ENCODE measurements at regions not wholly inside any gene's neighbourhood (a gene's known extent, or its start where the extent isn't known, plus 50 kb on each side); places are given as distances from the start of the nearest gene placed in this dataset.

DNA sequence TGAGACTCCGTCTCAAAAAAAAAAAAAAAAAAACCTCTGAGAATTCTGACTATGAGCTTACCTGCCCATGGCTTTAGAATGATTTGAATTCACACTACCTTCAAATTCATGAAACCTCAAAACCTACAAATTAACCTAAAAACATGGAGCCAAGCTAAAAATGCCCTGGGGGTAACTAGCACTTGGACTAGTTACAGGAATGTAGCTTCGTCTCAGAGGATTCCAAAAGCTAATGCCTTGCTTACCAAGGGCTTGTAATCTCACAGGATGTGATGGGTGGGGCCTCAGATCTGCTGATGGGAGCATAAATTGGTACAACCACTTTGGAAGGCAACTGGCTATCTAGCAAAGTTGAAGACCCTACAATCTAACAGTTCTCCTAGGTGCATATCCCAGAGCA, 79.4 kb upstream of the SPRY1 start:
- no peaks in the 10 kb centered on the region for H3K36me3 ChIP-seq (replicated peaks in 1 of 2; ENCODE audit: insufficient read depth in 1 of 2, low read depth in 2 of 2)
- TF ChIP-seq, protein P1, sequence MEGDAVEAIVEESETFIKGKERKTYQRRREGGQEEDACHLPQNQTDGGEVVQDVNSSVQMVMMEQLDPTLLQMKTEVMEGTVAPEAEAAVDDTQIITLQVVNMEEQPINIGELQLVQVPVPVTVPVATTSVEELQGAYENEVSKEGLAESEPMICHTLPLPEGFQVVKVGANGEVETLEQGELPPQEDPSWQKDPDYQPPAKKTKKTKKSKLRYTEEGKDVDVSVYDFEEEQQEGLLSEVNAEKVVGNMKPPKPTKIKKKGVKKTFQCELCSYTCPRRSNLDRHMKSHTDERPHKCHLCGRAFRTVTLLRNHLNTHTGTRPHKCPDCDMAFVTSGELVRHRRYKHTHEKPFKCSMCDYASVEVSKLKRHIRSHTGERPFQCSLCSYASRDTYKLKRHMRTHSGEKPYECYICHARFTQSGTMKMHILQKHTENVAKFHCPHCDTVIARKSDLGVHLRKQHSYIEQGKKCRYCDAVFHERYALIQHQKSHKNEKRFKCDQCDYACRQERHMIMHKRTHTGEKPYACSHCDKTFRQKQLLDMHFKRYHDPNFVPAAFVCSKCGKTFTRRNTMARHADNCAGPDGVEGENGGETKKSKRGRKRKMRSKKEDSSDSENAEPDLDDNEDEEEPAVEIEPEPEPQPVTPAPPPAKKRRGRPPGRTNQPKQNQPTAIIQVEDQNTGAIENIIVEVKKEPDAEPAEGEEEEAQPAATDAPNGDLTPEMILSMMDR (IDR thresholded peaks at IDR 0.05) = no peak
- TF ChIP-seq POLR2A (IDR thresholded peaks at IDR 0.05) = no peak
- no peaks in the 10 kb centered on the region for H3K27me3 ChIP-seq
- H3K4me1 ChIP-seq = no peaks in the 10 kb centered on the region
- DNase-seq (no peak), ATAC-seq (no peak)
- no peak overlapping the region for H3K27ac ChIP-seq
- no peak overlapping the region for H3K4me3 ChIP-seq
- intact Hi-C loops (cut with DNase I) = no loop called here
- WGBS, 2 donors = 87 to 100% methylated on average over 2 of the region's 2 CpGs
- H3K9me3 ChIP-seq = peaks cover 0 to 2% (median 0%) of the 10 kb centered on the region in 3 donors

DNA sequence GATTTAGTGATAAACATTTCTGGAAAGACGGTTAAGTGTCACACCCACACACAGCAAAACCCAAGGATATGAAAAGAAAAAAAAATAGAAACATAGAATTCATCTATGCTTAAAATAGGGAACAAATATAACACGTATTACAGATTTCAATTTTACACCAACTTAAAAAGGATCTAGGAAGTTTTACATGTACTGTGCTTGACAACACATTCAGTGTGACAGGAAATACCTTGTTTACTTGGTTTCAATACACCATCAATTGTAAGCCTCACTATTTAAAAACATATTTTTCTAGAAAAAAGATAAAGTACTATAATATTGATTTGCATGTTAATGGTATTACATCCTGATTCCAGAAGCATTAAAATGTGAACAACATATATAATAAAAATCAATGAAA, 77.0 kb upstream of the SPRY1 start:
- 89 to 94% methylated on average over 2 of the region's 2 CpGs for WGBS, 2 donors

DNA sequence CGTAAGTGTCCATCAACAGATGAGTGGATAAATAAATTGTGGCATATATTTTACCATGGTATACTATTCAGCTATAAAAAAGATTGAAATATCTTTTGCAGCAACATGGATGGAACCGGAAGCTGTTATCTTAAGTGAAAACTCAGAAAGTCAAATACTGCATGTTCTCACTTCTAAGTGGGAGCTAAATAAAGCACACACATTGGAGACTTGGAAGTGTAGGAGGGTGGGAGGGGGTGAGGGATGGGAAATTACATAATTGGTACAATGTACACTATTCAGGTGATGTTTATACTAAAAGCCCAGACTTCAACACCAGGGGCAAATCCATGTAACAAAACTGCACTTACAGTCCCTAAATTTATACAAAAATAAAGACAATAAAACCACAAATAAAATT, 72.6 kb upstream of the SPRY1 start:
- TF ChIP-seq POLR2A (IDR thresholded peaks at IDR 0.05) = no peak
- TF ChIP-seq, protein P1 (IDR thresholded peaks at IDR 0.05) = no peak
- no peaks in the 10 kb centered on the region for H3K27me3 ChIP-seq
- no peak overlapping the region for H3K4me3 ChIP-seq
- no peak overlapping the region for H3K27ac ChIP-seq
- no peaks in the 10 kb centered on the region for H3K4me1 ChIP-seq
- intact Hi-C loops (cut with DNase I) = no loop called here
- ATAC-seq (no peak), DNase-seq (no peak)
- H3K36me3 ChIP-seq (replicated peaks in 1 of 2; ENCODE audit: insufficient read depth in 1 of 2, low read depth in 2 of 2) = no peaks in the 10 kb centered on the region
- H3K9me3 ChIP-seq = peaks cover 0 to 7% (median 0%) of the 10 kb centered on the region in 3 donors
- WGBS, 2 donors = 81 to 92% methylated on average over 2 of the region's 2 CpGs

More for the DNA sequence above, 77.0 kb upstream of the SPRY1 start:
- Histone ChIP-seq H3K4me1 (no peaks in the 10 kb centered on the region), H3K9me3 (peaks cover 0 to 7% (median 0%) of the 10 kb centered on the region in 3 donors), H3K27me3 (no peaks in the 10 kb centered on the region), H3K36me3 (replicated peaks in 1 of 2; ENCODE audit: insufficient read depth in 1 of 2, low read depth in 2 of 2) (no peaks in the 10 kb centered on the region), H3K4me3 (no peak overlapping the region), H3K27ac (no peak overlapping the region)
- intact Hi-C loops (cut with DNase I) = no loop called here
- ATAC-seq (no peak), DNase-seq (no peak)
- TF ChIP-seq, protein P1 (IDR thresholded peaks at IDR 0.05) = no peak
- TF ChIP-seq POLR2A (IDR thresholded peaks at IDR 0.05) = no peak

DNA sequence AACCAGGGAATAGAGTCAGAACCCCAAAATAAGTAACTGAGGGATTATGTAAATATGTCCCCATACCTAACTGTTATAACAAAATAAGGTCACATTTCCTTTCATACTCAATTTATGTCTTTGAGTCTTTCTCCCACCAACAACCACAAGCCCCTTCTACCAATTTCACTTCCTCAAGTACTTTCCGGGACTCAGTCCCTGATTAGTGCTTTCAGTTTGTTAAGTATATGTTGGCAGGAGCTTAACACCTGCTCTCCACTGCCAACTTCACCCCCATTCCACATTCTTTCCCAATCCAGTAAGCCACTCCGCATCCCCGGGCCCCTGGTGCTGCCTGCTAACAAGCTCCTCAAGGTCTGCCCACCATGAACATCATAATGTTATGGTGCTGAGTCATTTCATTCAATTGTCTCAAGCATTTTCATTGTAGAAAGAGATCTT, 71.3 kb upstream of the SPRY1 start:
- intact Hi-C loops (cut with DNase I) = no loop called here
- Histone ChIP-seq H3K36me3 (replicated peaks in 1 of 2; ENCODE audit: insufficient read depth in 1 of 2, low read depth in 2 of 2) (no peaks in the 10 kb centered on the region), H3K9me3 (peaks cover 0 to 10% (median 0%) of the 10 kb centered on the region in 3 donors), H3K4me1 (no peaks in the 10 kb centered on the region), H3K4me3 (no peak overlapping the region), H3K27ac (no peak overlapping the region), H3K27me3 (no peaks in the 10 kb centered on the region)
- DNase-seq = no peak
- WGBS, 2 donors = 69 to 82% methylated on average over 3 of the region's 3 CpGs
- TF ChIP-seq, protein P1 (IDR thresholded peaks at IDR 0.05) = no peak
- no peak for TF ChIP-seq POLR2A (IDR thresholded peaks at IDR 0.05)
- no peak for ATAC-seq

DNA sequence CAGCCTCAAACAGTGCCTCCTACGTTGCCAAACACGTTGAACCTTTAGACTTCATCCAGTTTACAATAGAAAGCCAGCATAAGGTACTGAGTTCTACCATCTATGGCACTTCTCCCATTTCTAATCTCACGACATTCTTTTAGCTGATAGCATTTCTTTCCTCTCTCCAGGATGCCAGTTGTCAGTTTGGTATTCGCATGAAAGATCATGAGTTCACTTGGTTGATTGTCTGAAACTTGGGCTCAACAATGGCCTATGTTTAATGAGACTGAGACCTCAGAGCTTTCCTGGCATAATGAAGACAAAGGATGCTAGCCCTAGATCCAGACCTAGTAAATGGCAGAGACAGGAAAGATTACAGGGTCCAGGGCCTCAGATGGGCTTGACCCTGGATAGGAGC, 69.2 kb upstream of the SPRY1 start:
- WGBS, 2 donors = 46 to 50% methylated on average over 4 of the region's 4 CpGs
- no peaks in the 10 kb centered on the region for H3K36me3 ChIP-seq (replicated peaks in 1 of 2; ENCODE audit: insufficient read depth in 1 of 2, low read depth in 2 of 2)
- no peak for TF ChIP-seq POLR2A (IDR thresholded peaks at IDR 0.05)
- TF ChIP-seq, protein P1 (IDR thresholded peaks at IDR 0.05) = no peak
- no peaks in the 10 kb centered on the region for H3K4me1 ChIP-seq
- H3K4me3 ChIP-seq = no peak overlapping the region
- intact Hi-C loops (cut with DNase I) = no loop called here
- H3K27me3 ChIP-seq = no peaks in the 10 kb centered on the region
- H3K9me3 ChIP-seq = peaks cover 0 to 7% (median 0%) of the 10 kb centered on the region in 3 donors
- ATAC-seq (no peak), DNase-seq (no peak)
- no peak overlapping the region for H3K27ac ChIP-seq
